ENCODE measurements at regions not wholly inside any gene's neighbourhood (a gene's known extent, or its start where the extent isn't known, plus 50 kb on each side); places are given as distances from the start of the nearest gene placed in this dataset.

GRCh38 chr20:56867128-56867527 is 238.0 kb downstream of the TFAP2C start:
- TF ChIP-seq EZH2 (IDR thresholded peaks at IDR 0.05) (no peak), EZH2phosphoT487 (IDR thresholded peaks at IDR 0.05) (no peak)
- TF ChIP-seq, protein P1, sequence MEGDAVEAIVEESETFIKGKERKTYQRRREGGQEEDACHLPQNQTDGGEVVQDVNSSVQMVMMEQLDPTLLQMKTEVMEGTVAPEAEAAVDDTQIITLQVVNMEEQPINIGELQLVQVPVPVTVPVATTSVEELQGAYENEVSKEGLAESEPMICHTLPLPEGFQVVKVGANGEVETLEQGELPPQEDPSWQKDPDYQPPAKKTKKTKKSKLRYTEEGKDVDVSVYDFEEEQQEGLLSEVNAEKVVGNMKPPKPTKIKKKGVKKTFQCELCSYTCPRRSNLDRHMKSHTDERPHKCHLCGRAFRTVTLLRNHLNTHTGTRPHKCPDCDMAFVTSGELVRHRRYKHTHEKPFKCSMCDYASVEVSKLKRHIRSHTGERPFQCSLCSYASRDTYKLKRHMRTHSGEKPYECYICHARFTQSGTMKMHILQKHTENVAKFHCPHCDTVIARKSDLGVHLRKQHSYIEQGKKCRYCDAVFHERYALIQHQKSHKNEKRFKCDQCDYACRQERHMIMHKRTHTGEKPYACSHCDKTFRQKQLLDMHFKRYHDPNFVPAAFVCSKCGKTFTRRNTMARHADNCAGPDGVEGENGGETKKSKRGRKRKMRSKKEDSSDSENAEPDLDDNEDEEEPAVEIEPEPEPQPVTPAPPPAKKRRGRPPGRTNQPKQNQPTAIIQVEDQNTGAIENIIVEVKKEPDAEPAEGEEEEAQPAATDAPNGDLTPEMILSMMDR (IDR thresholded peaks at IDR 0.05) = no peak
